Chondrocyte (in vitro differentiated cells): ENCODE measurements at regions not wholly inside any gene's neighbourhood (a gene's known extent, or its start where the extent isn't known, plus 50 kb on each side); places are given as distances from the start of the nearest gene placed in this dataset.

Experiments used
- DNase-seq: peaks from one replicate; pipeline ENCODE4 v3.0.0; 2021; ENCODE audit warnings: mixed read lengths, low spot score
- H3K27ac Mint-ChIP-seq: one replicate; pipeline ENCODE4 v1.8.0; 2021; ENCODE audit warnings: mild to moderate bottlenecking, moderate library complexity, mixed read lengths; ENCODE audit not compliant: unreplicated experiment
- H3K27me3 Mint-ChIP-seq: 2 replicates; pipeline ENCODE4 v1.8.0; 2021; ENCODE audit warnings: low read depth, mixed read lengths
- H3K36me3 Mint-ChIP-seq: 2 replicates; pipeline ENCODE4 v1.8.0; 2021; ENCODE audit warnings: low read depth, mixed read lengths
- H3K4me1 Mint-ChIP-seq: 2 replicates; pipeline ENCODE4 v1.8.0; 2021; ENCODE audit warnings: low read depth, mild to moderate bottlenecking, mixed read lengths
- H3K4me3 Mint-ChIP-seq: one replicate; pipeline ENCODE4 v1.8.0; 2021; ENCODE audit warnings: mild to moderate bottlenecking, moderate library complexity, mixed read lengths; ENCODE audit not compliant: unreplicated experiment
- H3K9me3 Mint-ChIP-seq: 2 replicates; pipeline ENCODE4 v1.8.0; 2021; ENCODE audit warnings: low read depth, mixed read lengths
- CTCF ChIP-seq: fragments of 200-600 bp; sonication (generic); IDR thresholded peaks from 2 replicates; pipeline ENCODE4 v1.5.0; 2021; ENCODE audit warnings: antibody characterized with exemption, mild to moderate bottlenecking, moderate library complexity

- Mint-ChIP-seq H3K36me3 (peaks cover 2% of the 10 kb centered on the region), H3K9me3 (peaks cover 15% of the 10 kb centered on the region), H3K4me3 (no peak overlapping the region), H3K4me1 (no peaks in the 10 kb centered on the region), H3K27ac (no peak overlapping the region), H3K27me3 (no peaks in the 10 kb centered on the region)
- TF ChIP-seq CTCF = no peak
- DNase-seq = no peak
These were observed 285.1 kb upstream of the MMADHC start for GRCh38 chr2:149872638-149873150.

- DNase-seq = no peak
- no peaks in the 10 kb centered on the region for H3K27me3 Mint-ChIP-seq
- no peak for TF ChIP-seq CTCF
- no peak overlapping the region for H3K4me3 Mint-ChIP-seq
- H3K9me3 Mint-ChIP-seq = peaks cover 15% of the 10 kb centered on the region
- no peak overlapping the region for H3K27ac Mint-ChIP-seq
- no peaks in the 10 kb centered on the region for H3K4me1 Mint-ChIP-seq
- peaks cover 2% of the 10 kb centered on the region for H3K36me3 Mint-ChIP-seq
These were observed 284.5 kb upstream of the MMADHC start for GRCh38 chr2:149872041-149872440.

- Mint-ChIP-seq H3K27ac (no peak overlapping the region), H3K4me3 (no peak overlapping the region), H3K9me3 (peaks cover 15% of the 10 kb centered on the region), H3K27me3 (no peaks in the 10 kb centered on the region), H3K36me3 (peaks cover 2% of the 10 kb centered on the region), H3K4me1 (no peaks in the 10 kb centered on the region)
- TF ChIP-seq CTCF = no peak
- no peak for DNase-seq
These were observed 283.7 kb upstream of the MMADHC start for GRCh38 chr2:149871091-149871885.

- Mint-ChIP-seq H3K4me3 (no peak overlapping the region), H3K36me3 (peaks cover 1% of the 10 kb centered on the region), H3K27me3 (no peaks in the 10 kb centered on the region), H3K4me1 (peaks cover 27% of the 10 kb centered on the region), H3K9me3 (peaks cover 10% of the 10 kb centered on the region), H3K27ac (no peak overlapping the region)
- no peak for TF ChIP-seq CTCF
- DNase-seq = no peak
These were observed 275.7 kb upstream of the MMADHC start for GRCh38 chr2:149863227-149863626.

- H3K9me3 Mint-ChIP-seq = peaks cover 10% of the 10 kb centered on the region
- H3K27me3 Mint-ChIP-seq = no peaks in the 10 kb centered on the region
- peak overlapping the region; percentile 19 for H3K27ac Mint-ChIP-seq
- no peak overlapping the region for H3K4me3 Mint-ChIP-seq
- no peak for DNase-seq
- H3K36me3 Mint-ChIP-seq = peaks cover 1% of the 10 kb centered on the region
- no peak for TF ChIP-seq CTCF
- H3K4me1 Mint-ChIP-seq = peaks cover 37% of the 10 kb centered on the region
These were observed 273.5 kb upstream of the MMADHC start for GRCh38 chr2:149861034-149861433.
